ENCODE measurements at regions not wholly inside any gene's neighbourhood (a gene's known extent, or its start where the extent isn't known, plus 50 kb on each side); places are given as distances from the start of the nearest gene placed in this dataset.
"Not testable (repeated sequence)": the region's sequence is repeated elsewhere in the genome, so short reads cannot be mapped to it uniquely, and the experiment has no call there.

- TF ChIP-seq CTCF (IDR thresholded peaks at IDR 0.05; ENCODE audit: insufficient read depth, low read length, poor library complexity, severe bottlenecking) = no peak
- Histone ChIP-seq H3K36me3 (ENCODE audit: control insufficient read depth, insufficient read depth, low read length) (no peaks in the 10 kb centered on the region), H3K27me3 (ENCODE audit: control insufficient read depth, insufficient read depth, low read length) (no peaks in the 10 kb centered on the region), H3K4me3 (ENCODE audit: low read depth, low read length) (no peak overlapping the region)
- DNase-seq (ENCODE audit: low read depth) = no peak
Measured at GRCh38 chr4:59772641-59773139, 1427.4 kb upstream of the ADGRL3 start.

- not testable (repeated sequence) for H3K27me3 ChIP-seq (ENCODE audit: control insufficient read depth, insufficient read depth, low read length); DNase-seq (ENCODE audit: low read depth); H3K4me3 ChIP-seq (ENCODE audit: low read depth, low read length); H3K36me3 ChIP-seq (ENCODE audit: control insufficient read depth, insufficient read depth, low read length)
Measured at GRCh38 chr4:59780271-59780670, 1419.9 kb upstream of the ADGRL3 start.

- H3K4me3 ChIP-seq (ENCODE audit: low read depth, low read length) = no peak overlapping the region
- H3K36me3 ChIP-seq (ENCODE audit: control insufficient read depth, insufficient read depth, low read length) = no peaks in the 10 kb centered on the region
- no peak for TF ChIP-seq CTCF (IDR thresholded peaks at IDR 0.05; ENCODE audit: insufficient read depth, low read length, poor library complexity, severe bottlenecking)
- DNase-seq (ENCODE audit: low read depth) = no peak
- no peaks in the 10 kb centered on the region for H3K27me3 ChIP-seq (ENCODE audit: control insufficient read depth, insufficient read depth, low read length)
Measured at GRCh38 chr4:59805176-59805575, 1395.0 kb upstream of the ADGRL3 start.

- no peak overlapping the region for H3K4me3 ChIP-seq (ENCODE audit: low read depth, low read length)
- no peaks in the 10 kb centered on the region for H3K36me3 ChIP-seq (ENCODE audit: control insufficient read depth, insufficient read depth, low read length)
- no peak for DNase-seq (ENCODE audit: low read depth)
- no peak for TF ChIP-seq CTCF (IDR thresholded peaks at IDR 0.05; ENCODE audit: insufficient read depth, low read length, poor library complexity, severe bottlenecking)
- H3K27me3 ChIP-seq (ENCODE audit: control insufficient read depth, insufficient read depth, low read length) = no peaks in the 10 kb centered on the region
Measured at GRCh38 chr4:59814402-59815010, 1385.6 kb upstream of the ADGRL3 start.

GRCh38 chr4:59818656-59819055, 1381.5 kb upstream of the ADGRL3 start:
- TF ChIP-seq CTCF (IDR thresholded peaks at IDR 0.05; ENCODE audit: insufficient read depth, low read length, poor library complexity, severe bottlenecking) = no peak
- DNase-seq (ENCODE audit: low read depth) = no peak
- no peaks in the 10 kb centered on the region for H3K27me3 ChIP-seq (ENCODE audit: control insufficient read depth, insufficient read depth, low read length)
- H3K4me3 ChIP-seq (ENCODE audit: low read depth, low read length) = no peak overlapping the region
- H3K36me3 ChIP-seq (ENCODE audit: control insufficient read depth, insufficient read depth, low read length) = no peaks in the 10 kb centered on the region

GRCh38 chr4:59823311-59823710, 1376.8 kb upstream of the ADGRL3 start:
- Histone ChIP-seq H3K4me3 (ENCODE audit: low read depth, low read length) (no peak overlapping the region), H3K27me3 (ENCODE audit: control insufficient read depth, insufficient read depth, low read length) (no peaks in the 10 kb centered on the region), H3K36me3 (ENCODE audit: control insufficient read depth, insufficient read depth, low read length) (no peaks in the 10 kb centered on the region)
- TF ChIP-seq CTCF (IDR thresholded peaks at IDR 0.05; ENCODE audit: insufficient read depth, low read length, poor library complexity, severe bottlenecking) = no peak
- DNase-seq (ENCODE audit: low read depth) = no peak

Measured in kidney epithelial cell (primary cell).